GM20000 (cell line): ENCODE measurements at regions not wholly inside any gene's neighbourhood (a gene's known extent, or its start where the extent isn't known, plus 50 kb on each side); places are given as distances from the start of the nearest gene placed in this dataset.

Experiments
- DNase-seq: peaks from one replicate; pipeline ENCODE4 v3.0.0; 2012; ENCODE audit warnings: low spot score
- CTCF ChIP-seq: IDR thresholded peaks from 2 replicates; pipeline ENCODE4 v1.5.1; 2012; ENCODE audit warnings: mild to moderate bottlenecking, control low read depth; ENCODE audit errors: extremely low read depth, missing control alignments

GRCh38 chr2:217452928-217453327, 549.9 kb downstream of the TNS1 start:
- DNase-seq, result no peak

GRCh38 chr2:217451666-217452065, 551.1 kb downstream of the TNS1 start:
- TF ChIP-seq CTCF, result no peak

More at GRCh38 chr2:217452928-217453327, 549.9 kb downstream of the TNS1 start:
- no peak for TF ChIP-seq CTCF

DNA sequence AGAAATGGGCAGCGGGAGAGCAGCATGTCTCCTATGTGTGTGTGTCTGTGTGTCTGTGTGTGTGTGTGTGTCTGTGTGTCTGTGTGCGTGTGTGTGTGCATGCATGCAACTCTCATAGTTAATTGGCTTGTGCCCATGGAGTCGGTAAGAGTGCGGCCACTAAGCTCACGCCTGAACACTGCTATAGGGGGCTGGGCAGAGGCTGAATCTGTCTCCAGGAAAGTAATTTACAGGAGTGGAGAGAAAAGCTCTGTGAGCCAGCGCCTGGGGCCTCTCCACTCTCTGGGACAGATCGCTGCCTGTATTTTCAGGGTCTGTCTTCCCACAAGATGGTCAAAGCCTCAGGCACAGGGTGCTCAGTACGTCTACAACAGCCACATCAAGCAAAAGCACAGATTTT, 553.4 kb downstream of the TNS1 start:
- TF ChIP-seq CTCF, result no peak
- DNase-seq, result no peak

More at GRCh38 chr2:217451666-217452065, 551.1 kb downstream of the TNS1 start:
- DNase-seq, result no peak

GRCh38 chr2:217448860-217449259, 553.9 kb downstream of the TNS1 start:
- DNase-seq, result no peak
- no peak for TF ChIP-seq CTCF

GRCh38 chr2:217445723-217446122, 557.1 kb downstream of the TNS1 start:
- TF ChIP-seq CTCF, result no peak
- DNase-seq, result no peak

DNA sequence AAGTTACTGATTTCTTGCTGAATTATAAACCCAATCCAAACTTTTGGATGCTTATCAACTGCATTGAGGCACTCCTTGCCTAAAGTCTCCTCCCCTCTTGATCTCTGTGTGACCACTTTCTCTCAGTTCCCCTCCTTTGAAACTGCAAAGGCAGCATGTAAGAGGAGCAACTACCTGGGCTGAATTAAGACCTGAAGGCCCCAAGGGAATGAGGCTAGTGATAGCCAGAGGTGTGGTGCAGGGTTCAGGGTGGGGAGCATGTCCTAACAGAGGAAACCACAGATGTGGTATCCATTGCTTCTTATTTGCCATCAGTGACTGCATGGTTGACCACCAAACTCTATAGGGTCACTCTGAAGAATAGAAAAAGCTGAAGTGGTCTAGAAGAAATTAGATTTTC, 557.9 kb downstream of the TNS1 start:
- no peak for TF ChIP-seq CTCF
- no peak for DNase-seq

DNA sequence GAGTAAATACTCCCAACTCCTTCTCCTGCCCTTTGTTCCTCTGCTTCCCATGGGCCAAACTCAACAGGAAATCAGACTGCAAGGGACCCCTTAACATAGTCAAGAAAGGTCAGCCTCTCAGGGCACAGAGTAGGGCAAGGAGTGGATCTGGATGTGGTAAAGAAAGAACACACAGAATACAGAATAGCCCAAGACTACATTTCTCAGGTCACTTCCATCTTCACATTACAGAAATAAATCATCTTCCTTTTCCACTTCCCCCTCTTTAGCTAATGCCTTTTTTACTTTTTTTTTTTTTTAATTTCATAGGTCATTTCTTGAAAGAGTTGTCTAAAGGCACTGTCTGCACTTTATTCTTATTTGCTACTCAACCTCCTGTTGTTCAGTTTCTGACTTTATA, 558.3 kb downstream of the TNS1 start:
- no peak for TF ChIP-seq CTCF
- no peak for DNase-seq

- DNase-seq, result no peak
- no peak for TF ChIP-seq CTCF
These were observed 559.2 kb downstream of the TNS1 start for GRCh38 chr2:217443601-217444000.
